ENCODE measurements at regions not wholly inside any gene's neighbourhood (a gene's known extent, or its start where the extent isn't known, plus 50 kb on each side); places are given as distances from the start of the nearest gene placed in this dataset.

DNA sequence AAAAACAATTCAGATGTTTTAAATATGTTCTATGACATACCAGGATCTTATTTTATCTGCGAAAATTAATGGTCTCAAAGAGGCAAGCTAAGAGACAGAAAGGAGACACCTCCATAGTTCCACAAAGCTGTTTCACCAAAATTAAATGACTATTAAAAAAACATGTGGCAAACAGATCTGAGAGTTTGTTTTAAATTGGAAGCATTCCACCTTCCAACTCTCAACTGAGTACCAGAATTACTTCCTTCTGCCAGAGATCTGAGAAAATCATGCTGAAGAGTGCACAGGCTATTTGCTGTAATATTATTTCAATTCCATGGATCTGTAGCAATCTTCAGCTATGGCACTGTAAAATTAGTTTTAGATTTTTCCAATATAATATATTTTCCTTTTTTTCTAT, 669.5 kb upstream of the MARCKS start:
- H3K36me3 ChIP-seq, result no peaks in the 10 kb centered on the region
- intact Hi-C loops (cut with DNase I), result no loop called here
- no peak for ATAC-seq
- H3K4me3 ChIP-seq, result no peak overlapping the region
- H3K9me3 ChIP-seq, result no peaks in the 10 kb centered on the region
- no peak for DNase-seq
- no peaks in the 10 kb centered on the region for H3K27me3 ChIP-seq (ENCODE audit: low read depth)
- no peak overlapping the region for H3K27ac ChIP-seq
- H3K4me1 ChIP-seq, result no peaks in the 10 kb centered on the region
- TF ChIP-seq, protein P1, sequence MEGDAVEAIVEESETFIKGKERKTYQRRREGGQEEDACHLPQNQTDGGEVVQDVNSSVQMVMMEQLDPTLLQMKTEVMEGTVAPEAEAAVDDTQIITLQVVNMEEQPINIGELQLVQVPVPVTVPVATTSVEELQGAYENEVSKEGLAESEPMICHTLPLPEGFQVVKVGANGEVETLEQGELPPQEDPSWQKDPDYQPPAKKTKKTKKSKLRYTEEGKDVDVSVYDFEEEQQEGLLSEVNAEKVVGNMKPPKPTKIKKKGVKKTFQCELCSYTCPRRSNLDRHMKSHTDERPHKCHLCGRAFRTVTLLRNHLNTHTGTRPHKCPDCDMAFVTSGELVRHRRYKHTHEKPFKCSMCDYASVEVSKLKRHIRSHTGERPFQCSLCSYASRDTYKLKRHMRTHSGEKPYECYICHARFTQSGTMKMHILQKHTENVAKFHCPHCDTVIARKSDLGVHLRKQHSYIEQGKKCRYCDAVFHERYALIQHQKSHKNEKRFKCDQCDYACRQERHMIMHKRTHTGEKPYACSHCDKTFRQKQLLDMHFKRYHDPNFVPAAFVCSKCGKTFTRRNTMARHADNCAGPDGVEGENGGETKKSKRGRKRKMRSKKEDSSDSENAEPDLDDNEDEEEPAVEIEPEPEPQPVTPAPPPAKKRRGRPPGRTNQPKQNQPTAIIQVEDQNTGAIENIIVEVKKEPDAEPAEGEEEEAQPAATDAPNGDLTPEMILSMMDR (IDR thresholded peaks at IDR 0.05), result no peak

DNA sequence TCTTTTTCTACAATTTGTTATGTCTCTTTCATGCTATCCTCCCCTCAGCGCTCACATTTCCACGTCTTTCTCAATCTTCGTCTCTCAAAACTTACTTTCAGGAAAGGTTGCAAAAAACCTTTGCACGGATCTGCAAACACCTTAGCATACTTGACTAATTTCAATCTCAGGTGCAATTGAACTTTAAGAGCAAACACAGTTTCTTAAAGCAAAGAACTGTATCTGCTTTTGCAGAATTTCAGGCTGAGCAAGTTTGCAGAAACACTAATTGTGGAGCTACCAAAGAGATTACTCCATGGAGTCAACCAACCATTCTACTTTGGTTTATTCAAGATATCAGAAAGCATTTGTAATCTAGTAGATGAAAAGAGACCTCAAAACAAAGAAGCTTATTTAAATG, 668.2 kb upstream of the MARCKS start:
- TF ChIP-seq, protein P1 (IDR thresholded peaks at IDR 0.05), result no peak
- H3K36me3 ChIP-seq, result no peaks in the 10 kb centered on the region
- no peak overlapping the region for H3K27ac ChIP-seq
- no peaks in the 10 kb centered on the region for H3K4me1 ChIP-seq
- no peaks in the 10 kb centered on the region for H3K27me3 ChIP-seq (ENCODE audit: low read depth)
- ATAC-seq, result peak in 1 of 2 donors; percentile 36
- no peak for DNase-seq
- no peaks in the 10 kb centered on the region for H3K9me3 ChIP-seq
- intact Hi-C loops (cut with DNase I), result no loop called here
- H3K4me3 ChIP-seq, result no peak overlapping the region

GRCh38 chr6:113190170-113190569, 667.0 kb upstream of the MARCKS start:
- Histone ChIP-seq H3K4me3 (no peak overlapping the region), H3K27me3 (ENCODE audit: low read depth) (no peaks in the 10 kb centered on the region), H3K27ac (no peak overlapping the region), H3K4me1 (no peaks in the 10 kb centered on the region), H3K9me3 (no peaks in the 10 kb centered on the region), H3K36me3 (no peaks in the 10 kb centered on the region)
- ATAC-seq, result no peak
- DNase-seq, result no peak
- intact Hi-C loops (cut with DNase I), result no loop called here
- TF ChIP-seq, protein P1 (IDR thresholded peaks at IDR 0.05), result no peak

DNA sequence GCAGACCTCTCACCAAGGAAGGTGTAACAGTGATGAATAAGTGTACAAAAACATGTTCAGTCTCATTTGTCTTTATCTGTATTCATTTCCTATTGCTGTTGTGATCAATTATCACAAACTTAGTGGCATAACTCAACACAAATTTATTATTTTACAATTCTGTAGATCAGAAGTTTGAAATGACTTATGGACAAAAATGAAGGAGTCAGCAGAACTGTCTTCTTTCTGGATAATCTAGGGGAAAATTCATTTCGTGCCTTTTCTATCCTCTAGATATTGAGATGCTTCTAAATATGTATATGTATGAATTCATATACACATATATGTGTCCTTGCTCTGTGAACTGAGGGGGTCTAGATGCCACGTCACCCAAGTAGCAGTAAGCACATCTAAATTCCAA, 663.1 kb upstream of the MARCKS start:
- TF ChIP-seq, protein P1 (IDR thresholded peaks at IDR 0.05), result no peak
- ATAC-seq, result no peak
- Histone ChIP-seq H3K27ac (no peak overlapping the region), H3K27me3 (ENCODE audit: low read depth) (no peaks in the 10 kb centered on the region), H3K4me1 (no peaks in the 10 kb centered on the region), H3K4me3 (no peak overlapping the region), H3K36me3 (no peaks in the 10 kb centered on the region), H3K9me3 (no peaks in the 10 kb centered on the region)
- DNase-seq, result no peak
- intact Hi-C loops (cut with DNase I), result no loop called here

- intact Hi-C loops (cut with DNase I), result no loop called here
- DNase-seq, result no peak
- no peak for ATAC-seq
- TF ChIP-seq, protein P1 (IDR thresholded peaks at IDR 0.05), result no peak
- Histone ChIP-seq H3K36me3 (no peaks in the 10 kb centered on the region), H3K9me3 (no peaks in the 10 kb centered on the region), H3K4me1 (no peaks in the 10 kb centered on the region), H3K27me3 (ENCODE audit: low read depth) (no peaks in the 10 kb centered on the region), H3K27ac (no peak overlapping the region), H3K4me3 (no peak overlapping the region)
Observed at GRCh38 chr6:113202852-113203714, 654.1 kb upstream of the MARCKS start.
